Upper lobe of right lung (tissue), 1 donor: ENCODE measurements at regions not wholly inside any gene's neighbourhood (a gene's known extent, or its start where the extent isn't known, plus 50 kb on each side); places are given as distances from the start of the nearest gene placed in this dataset.

Experiments used
- ATAC-seq: fragments of 200-7000 bp; cut with Tn5 transposase; one replicate; pipeline ENCODE4 v1.9.1; 2020; ENCODE audit warnings: mild to moderate bottlenecking, moderate library complexity
- DNase-seq: peaks from one replicate; pipeline ENCODE4 v3.0.0-alpha.2; 2020
- H3K27ac ChIP-seq: fragments of 200-600 bp; one replicate; pipeline ENCODE4 v1.8.0; 2022
- H3K27me3 ChIP-seq: fragments of 200-600 bp; one replicate; pipeline ENCODE4 v1.8.0; 2022; ENCODE audit warnings: mild to moderate bottlenecking
- H3K36me3 ChIP-seq: fragments of 200-600 bp; one replicate; pipeline ENCODE4 v1.8.0; 2022
- H3K4me1 ChIP-seq: fragments of 200-600 bp; one replicate; pipeline ENCODE4 v1.8.0; 2022
- H3K4me3 ChIP-seq: fragments of 200-600 bp; one replicate; pipeline ENCODE4 v1.8.0; 2022; ENCODE audit warnings: mild to moderate bottlenecking
- H3K9me3 ChIP-seq: fragments of 200-600 bp; one replicate; pipeline ENCODE4 v1.8.0; 2022
- CTCF ChIP-seq: fragments of 200-600 bp; IDR thresholded peaks from one replicate; pipeline ENCODE4 v1.8.0; 2022; ENCODE audit warnings: antibody characterized with exemption
- intact Hi-C: fragments of 100-400 bp; cut with DNase I; formaldehyde crosslinking; loops from one replicate; pipeline ENCODE4 v1.11.0; 2022
- donor health status: DM: no; HTN: yes; CAD: no; lungs with severe emphysema.

GRCh38 chr13:74298923-74299322 is 164.7 kb upstream of the KLF12 start:
- no peak for ATAC-seq
- intact Hi-C loops, result no loop called here
- no peaks in the 10 kb centered on the region for H3K9me3 ChIP-seq

GRCh38 chr13:74289861-74290773 is 155.9 kb upstream of the KLF12 start:
- Histone ChIP-seq H3K4me3 (no peak overlapping the region), H3K9me3 (no peaks in the 10 kb centered on the region), H3K27ac (no peak overlapping the region), H3K4me1 (peaks cover 14% of the 10 kb centered on the region), H3K27me3 (no peaks in the 10 kb centered on the region), H3K36me3 (no peaks in the 10 kb centered on the region)
- DNase-seq (no peak), ATAC-seq (peak; percentile 81)
- intact Hi-C loops, result no loop called here
- TF ChIP-seq CTCF, result no peak

More at GRCh38 chr13:74298923-74299322, 164.7 kb upstream of the KLF12 start:
- no peak for TF ChIP-seq CTCF
- no peak overlapping the region for H3K27ac ChIP-seq
- no peaks in the 10 kb centered on the region for H3K27me3 ChIP-seq
- no peaks in the 10 kb centered on the region for H3K36me3 ChIP-seq
- no peaks in the 10 kb centered on the region for H3K4me1 ChIP-seq
- no peak overlapping the region for H3K4me3 ChIP-seq
- DNase-seq, result no peak

- DNase-seq (no peak), ATAC-seq (no peak)
- Histone ChIP-seq H3K27ac (no peak overlapping the region), H3K36me3 (no peaks in the 10 kb centered on the region), H3K4me1 (peaks cover 14% of the 10 kb centered on the region), H3K4me3 (no peak overlapping the region), H3K9me3 (no peaks in the 10 kb centered on the region), H3K27me3 (no peaks in the 10 kb centered on the region)
- intact Hi-C loops, result no loop called here
- no peak for TF ChIP-seq CTCF
These were observed 154.9 kb upstream of the KLF12 start for GRCh38 chr13:74289107-74289506.

GRCh38 chr13:74288361-74288911 is 154.2 kb upstream of the KLF12 start:
- Histone ChIP-seq H3K4me1 (peaks cover 14% of the 10 kb centered on the region), H3K27ac (no peak overlapping the region), H3K27me3 (no peaks in the 10 kb centered on the region), H3K4me3 (peak overlapping the region; percentile 3), H3K36me3 (no peaks in the 10 kb centered on the region), H3K9me3 (no peaks in the 10 kb centered on the region)
- TF ChIP-seq CTCF, result no peak
- intact Hi-C loops, result no loop called here
- DNase-seq (peak; percentile 60), ATAC-seq (peak; percentile 48)

GRCh38 chr13:74287724-74288169 is 153.5 kb upstream of the KLF12 start:
- intact Hi-C loops, result no loop called here
- DNase-seq, result peak; percentile 74

More at GRCh38 chr13:74287724-74288169, 153.5 kb upstream of the KLF12 start:
- no peak overlapping the region for H3K4me3 ChIP-seq
- H3K4me1 ChIP-seq, result peaks cover 14% of the 10 kb centered on the region
- no peaks in the 10 kb centered on the region for H3K27me3 ChIP-seq
- no peaks in the 10 kb centered on the region for H3K9me3 ChIP-seq
- peak; percentile 62 for ATAC-seq
- no peaks in the 10 kb centered on the region for H3K36me3 ChIP-seq
- no peak for TF ChIP-seq CTCF
- H3K27ac ChIP-seq, result no peak overlapping the region
